HepG2 (cell line): ENCODE measurements at regions not wholly inside any gene's neighbourhood (a gene's known extent, or its start where the extent isn't known, plus 50 kb on each side); places are given as distances from the start of the nearest gene placed in this dataset.
A peak's percentile ranks its signal among the peaks of the same experiment; 100 is the strongest.

Experiments
- GTF3A ChIP-seq: sonication (generic); formaldehyde crosslinking; conservative IDR thresholded peaks from 2 replicates; pipeline ENCODE4 v1.4.0; 2020; ENCODE audit warnings: mild to moderate bottlenecking, missing genetic modification reagents
- MAZ ChIP-seq, 2 experiments: sonication (generic) in 1 of 2; formaldehyde crosslinking in 1 of 2; IDR thresholded peaks; 2 replicates each; pipeline versions ENCODE4 v1.5.0 to v1.6.1; 2012 to 2020; ENCODE audit warnings: low read depth in 2 of 2, mild to moderate bottlenecking in 2 of 2, borderline replicate concordance in 1 of 2, improper control_type of control experiment in 1 of 2, low read length in 1 of 2, missing genetic modification reagents in 1 of 2, moderate library complexity in 1 of 2
- MED1 ChIP-seq: sonication (generic); formaldehyde crosslinking; IDR thresholded peaks from 2 replicates; pipeline ENCODE4 v1.4.0; 2020; ENCODE audit warnings: missing genetic modification reagents
- RBM22 ChIP-seq: fragments of 200-400 bp; formaldehyde crosslinking; optimal IDR thresholded peaks from 2 replicates; pipeline ENCODE3; 2017; ENCODE audit warnings: mild to moderate bottlenecking, low read length, moderate library complexity
- WIZ ChIP-seq: sonication (generic); formaldehyde crosslinking; IDR thresholded peaks from 2 replicates; pipeline ENCODE4 v1.5.1; 2020; ENCODE audit warnings: mild to moderate bottlenecking, missing genetic modification reagents
- ZNF292 ChIP-seq: sonication (generic); formaldehyde crosslinking; IDR thresholded peaks from 2 replicates; pipeline ENCODE4 v1.8.1; 2022; ENCODE audit warnings: mild to moderate bottlenecking, low read depth, missing genetic modification reagents, borderline replicate concordance
- ZNF563 ChIP-seq: sonication (generic); formaldehyde crosslinking; IDR thresholded peaks from 2 replicates; pipeline ENCODE4 v1.8.0; 2022; ENCODE audit warnings: mild to moderate bottlenecking, moderate library complexity, missing genetic modification reagents
- ZSCAN31 ChIP-seq: sonication (generic); formaldehyde crosslinking; IDR thresholded peaks from 2 replicates; pipeline ENCODE4 v1.5.0; 2020; ENCODE audit warnings: low read depth, mild to moderate bottlenecking, missing genetic modification reagents
- TF ChIP-seq, protein P1 (sequence below), 2 experiments: sonication (generic) in 1 of 2; formaldehyde crosslinking in 1 of 2; IDR thresholded peaks; 2 replicates each; pipeline versions ENCODE4 v1.6.1 to v1.9.0; 2014 to 2022; ENCODE audit warnings: antibody characterized with exemption in 1 of 2, borderline replicate concordance in 1 of 2, inconsistent platforms in 1 of 2, low read depth in 1 of 2, missing genetic modification reagents in 1 of 2
- TF ChIP-seq, protein P2 (sequence below): sonication (generic); formaldehyde crosslinking; conservative IDR thresholded peaks from 2 replicates; pipeline ENCODE4 v1.4.0; 2020; ENCODE audit warnings: missing genetic modification reagents
- TF ChIP-seq, protein P3 (sequence below): sonication (generic); formaldehyde crosslinking; IDR thresholded peaks from 2 replicates; pipeline ENCODE4 v1.5.0; 2020; ENCODE audit warnings: missing genetic modification reagents
- TF ChIP-seq, protein P4 (sequence below): IDR thresholded peaks from 2 replicates; pipeline ENCODE4 v1.6.1; 2016; ENCODE audit warnings: mild to moderate bottlenecking, missing biosample characterization, missing genetic modification reagents
- TF ChIP-seq, protein P5 (sequence below): sonication (generic); formaldehyde crosslinking; conservative IDR thresholded peaks from 2 replicates; pipeline ENCODE4 v1.4.0; 2020; ENCODE audit warnings: missing genetic modification reagents
- TF ChIP-seq, protein P6 (sequence below): sonication (generic); formaldehyde crosslinking; IDR thresholded peaks from 2 replicates; pipeline ENCODE4 v1.5.0; 2020; ENCODE audit warnings: mild to moderate bottlenecking, missing genetic modification reagents

DNA sequence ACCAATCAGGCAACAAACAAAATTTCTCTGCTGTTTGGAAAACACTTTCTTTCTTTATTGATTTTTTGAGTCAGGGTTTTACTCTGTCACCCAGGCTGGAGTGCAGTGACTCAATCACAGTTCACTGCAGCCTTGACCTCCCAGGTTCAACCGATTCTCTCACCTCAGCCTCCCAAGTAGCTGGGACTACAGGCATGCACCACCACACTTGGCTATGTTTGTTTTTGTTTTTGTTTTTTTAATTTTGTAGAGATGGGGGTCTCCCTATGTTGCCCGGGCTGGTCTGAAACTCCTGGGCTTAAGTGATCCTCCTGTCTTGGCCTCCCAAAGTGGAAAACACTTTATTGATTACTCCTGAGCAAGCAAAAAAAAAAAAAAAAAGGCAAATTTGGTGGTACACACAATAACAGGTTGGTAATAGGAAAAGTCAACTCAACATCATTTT is 276.4 kb downstream of the SOX9 start (continued):
- TF ChIP-seq ZNF563, result peak; percentile 34; the same call in 1 of the 2 replicates
- TF ChIP-seq GTF3A (CRISPR knock-in tag), result no peak
- TF ChIP-seq, protein P1, sequence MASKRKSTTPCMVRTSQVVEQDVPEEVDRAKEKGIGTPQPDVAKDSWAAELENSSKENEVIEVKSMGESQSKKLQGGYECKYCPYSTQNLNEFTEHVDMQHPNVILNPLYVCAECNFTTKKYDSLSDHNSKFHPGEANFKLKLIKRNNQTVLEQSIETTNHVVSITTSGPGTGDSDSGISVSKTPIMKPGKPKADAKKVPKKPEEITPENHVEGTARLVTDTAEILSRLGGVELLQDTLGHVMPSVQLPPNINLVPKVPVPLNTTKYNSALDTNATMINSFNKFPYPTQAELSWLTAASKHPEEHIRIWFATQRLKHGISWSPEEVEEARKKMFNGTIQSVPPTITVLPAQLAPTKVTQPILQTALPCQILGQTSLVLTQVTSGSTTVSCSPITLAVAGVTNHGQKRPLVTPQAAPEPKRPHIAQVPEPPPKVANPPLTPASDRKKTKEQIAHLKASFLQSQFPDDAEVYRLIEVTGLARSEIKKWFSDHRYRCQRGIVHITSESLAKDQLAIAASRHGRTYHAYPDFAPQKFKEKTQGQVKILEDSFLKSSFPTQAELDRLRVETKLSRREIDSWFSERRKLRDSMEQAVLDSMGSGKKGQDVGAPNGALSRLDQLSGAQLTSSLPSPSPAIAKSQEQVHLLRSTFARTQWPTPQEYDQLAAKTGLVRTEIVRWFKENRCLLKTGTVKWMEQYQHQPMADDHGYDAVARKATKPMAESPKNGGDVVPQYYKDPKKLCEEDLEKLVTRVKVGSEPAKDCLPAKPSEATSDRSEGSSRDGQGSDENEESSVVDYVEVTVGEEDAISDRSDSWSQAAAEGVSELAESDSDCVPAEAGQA (IDR thresholded peaks at IDR 0.05; ENCODE audit: low read depth), result no peak
- TF ChIP-seq, protein P1 (CRISPR knock-in tag; IDR thresholded peaks at IDR 0.05; ENCODE audit: borderline replicate concordance), result 0 out of 2 replicates have a peak, but pooled peaks have one; percentile 60
- TF ChIP-seq, protein P2, sequence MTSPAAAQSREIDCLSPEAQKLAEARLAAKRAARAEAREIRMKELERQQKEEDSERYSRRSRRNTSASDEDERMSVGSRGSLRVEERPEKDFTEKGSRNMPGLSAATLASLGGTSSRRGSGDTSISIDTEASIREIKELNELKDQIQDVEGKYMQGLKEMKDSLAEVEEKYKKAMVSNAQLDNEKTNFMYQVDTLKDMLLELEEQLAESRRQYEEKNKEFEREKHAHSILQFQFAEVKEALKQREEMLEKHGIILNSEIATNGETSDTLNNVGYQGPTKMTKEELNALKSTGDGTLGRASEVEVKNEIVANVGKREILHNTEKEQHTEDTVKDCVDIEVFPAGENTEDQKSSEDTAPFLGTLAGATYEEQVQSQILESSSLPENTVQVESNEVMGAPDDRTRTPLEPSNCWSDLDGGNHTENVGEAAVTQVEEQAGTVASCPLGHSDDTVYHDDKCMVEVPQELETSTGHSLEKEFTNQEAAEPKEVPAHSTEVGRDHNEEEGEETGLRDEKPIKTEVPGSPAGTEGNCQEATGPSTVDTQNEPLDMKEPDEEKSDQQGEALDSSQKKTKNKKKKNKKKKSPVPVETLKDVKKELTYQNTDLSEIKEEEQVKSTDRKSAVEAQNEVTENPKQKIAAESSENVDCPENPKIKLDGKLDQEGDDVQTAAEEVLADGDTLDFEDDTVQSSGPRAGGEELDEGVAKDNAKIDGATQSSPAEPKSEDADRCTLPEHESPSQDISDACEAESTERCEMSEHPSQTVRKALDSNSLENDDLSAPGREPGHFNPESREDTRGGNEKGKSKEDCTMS (CRISPR knock-in tag), result no peak
- peak; percentile 60; the same call in 1 of the 2 replicates for TF ChIP-seq ZNF292 (CRISPR knock-in tag)
- no peak for TF ChIP-seq ZSCAN31 (CRISPR knock-in tag)
- TF ChIP-seq MED1 (CRISPR knock-in tag), result peak; percentile 95
- no peak for TF ChIP-seq MAZ (IDR thresholded peaks at IDR 0.05; ENCODE audit: borderline replicate concordance, low read depth, low read length)
- TF ChIP-seq MAZ (CRISPR knock-in tag; IDR thresholded peaks at IDR 0.05; ENCODE audit: low read depth), result no peak
- TF ChIP-seq, protein P3, sequence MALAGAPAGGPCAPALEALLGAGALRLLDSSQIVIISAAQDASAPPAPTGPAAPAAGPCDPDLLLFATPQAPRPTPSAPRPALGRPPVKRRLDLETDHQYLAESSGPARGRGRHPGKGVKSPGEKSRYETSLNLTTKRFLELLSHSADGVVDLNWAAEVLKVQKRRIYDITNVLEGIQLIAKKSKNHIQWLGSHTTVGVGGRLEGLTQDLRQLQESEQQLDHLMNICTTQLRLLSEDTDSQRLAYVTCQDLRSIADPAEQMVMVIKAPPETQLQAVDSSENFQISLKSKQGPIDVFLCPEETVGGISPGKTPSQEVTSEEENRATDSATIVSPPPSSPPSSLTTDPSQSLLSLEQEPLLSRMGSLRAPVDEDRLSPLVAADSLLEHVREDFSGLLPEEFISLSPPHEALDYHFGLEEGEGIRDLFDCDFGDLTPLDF (CRISPR knock-in tag), result no peak; the same call in 1 of the 2 replicates
- TF ChIP-seq, protein P4, sequence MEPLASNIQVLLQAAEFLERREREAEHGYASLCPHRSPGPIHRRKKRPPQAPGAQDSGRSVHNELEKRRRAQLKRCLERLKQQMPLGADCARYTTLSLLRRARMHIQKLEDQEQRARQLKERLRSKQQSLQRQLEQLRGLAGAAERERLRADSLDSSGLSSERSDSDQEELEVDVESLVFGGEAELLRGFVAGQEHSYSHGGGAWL, result no peak
- no peak for TF ChIP-seq RBM22
- TF ChIP-seq, protein P5, sequence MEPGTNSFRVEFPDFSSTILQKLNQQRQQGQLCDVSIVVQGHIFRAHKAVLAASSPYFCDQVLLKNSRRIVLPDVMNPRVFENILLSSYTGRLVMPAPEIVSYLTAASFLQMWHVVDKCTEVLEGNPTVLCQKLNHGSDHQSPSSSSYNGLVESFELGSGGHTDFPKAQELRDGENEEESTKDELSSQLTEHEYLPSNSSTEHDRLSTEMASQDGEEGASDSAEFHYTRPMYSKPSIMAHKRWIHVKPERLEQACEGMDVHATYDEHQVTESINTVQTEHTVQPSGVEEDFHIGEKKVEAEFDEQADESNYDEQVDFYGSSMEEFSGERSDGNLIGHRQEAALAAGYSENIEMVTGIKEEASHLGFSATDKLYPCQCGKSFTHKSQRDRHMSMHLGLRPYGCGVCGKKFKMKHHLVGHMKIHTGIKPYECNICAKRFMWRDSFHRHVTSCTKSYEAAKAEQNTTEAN (CRISPR knock-in tag), result peak; percentile 60; the same call in 1 of the 2 replicates
- no peak for TF ChIP-seq WIZ
- TF ChIP-seq, protein P6, sequence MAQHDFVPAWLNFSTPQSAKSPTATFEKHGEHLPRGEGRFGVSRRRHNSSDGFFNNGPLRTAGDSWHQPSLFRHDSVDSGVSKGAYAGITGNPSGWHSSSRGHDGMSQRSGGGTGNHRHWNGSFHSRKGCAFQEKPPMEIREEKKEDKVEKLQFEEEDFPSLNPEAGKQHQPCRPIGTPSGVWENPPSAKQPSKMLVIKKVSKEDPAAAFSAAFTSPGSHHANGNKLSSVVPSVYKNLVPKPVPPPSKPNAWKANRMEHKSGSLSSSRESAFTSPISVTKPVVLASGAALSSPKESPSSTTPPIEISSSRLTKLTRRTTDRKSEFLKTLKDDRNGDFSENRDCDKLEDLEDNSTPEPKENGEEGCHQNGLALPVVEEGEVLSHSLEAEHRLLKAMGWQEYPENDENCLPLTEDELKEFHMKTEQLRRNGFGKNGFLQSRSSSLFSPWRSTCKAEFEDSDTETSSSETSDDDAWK (CRISPR knock-in tag), result no peak
